ENCODE measurements at regions not wholly inside any gene's neighbourhood (a gene's known extent, or its start where the extent isn't known, plus 50 kb on each side); places are given as distances from the start of the nearest gene placed in this dataset.

- TF ChIP-seq CTCF (IDR thresholded peaks at IDR 0.05) (no peak), POLR2A (IDR thresholded peaks at IDR 0.05) (no peak)
Observed at GRCh38 chr2:234873828-234874173, 78.0 kb upstream of the SH3BP4 start.

All from vagina (tissue), 2 donors.